Cardiac muscle cell (in vitro differentiated cells and primary cell): ENCODE measurements at regions not wholly inside any gene's neighbourhood (a gene's known extent, or its start where the extent isn't known, plus 50 kb on each side); places are given as distances from the start of the nearest gene placed in this dataset.

ENCODE experiments used
- DNase-seq, 2 donors: peaks; one replicate each; pipeline versions ENCODE4 v3.0.0 to v3.0.0-alpha.2; 2010 to 2017; ENCODE audit warnings: low read depth in 1 of 2, low spot score in 1 of 2
- H3K27ac ChIP-seq: fragments of 200-600 bp; sonication (generic); 2 replicates; pipeline ENCODE4 v1.5.1; 2016
- H3K27me3 ChIP-seq: fragments of 200-600 bp; sonication (generic); 2 replicates; pipeline ENCODE4 v1.6.0; 2016; ENCODE audit warnings: control low read depth
- H3K36me3 ChIP-seq: fragments of 200-600 bp; sonication (generic); 2 replicates; pipeline ENCODE4 v1.5.1; 2016; ENCODE audit warnings: control low read depth
- H3K4me1 ChIP-seq: fragments of 200-600 bp; sonication (generic); 2 replicates; pipeline ENCODE4 v1.8.1; 2017; ENCODE audit warnings: low read depth, mild to moderate bottlenecking, mixed run types
- H3K4me3 ChIP-seq: fragments of 200-600 bp; sonication (generic); 2 replicates; pipeline ENCODE4 v1.5.1; 2016; ENCODE audit warnings: mild to moderate bottlenecking
- H3K9me3 ChIP-seq: fragments of 200-600 bp; sonication (generic); 2 replicates; pipeline ENCODE4 v1.5.1; 2017; ENCODE audit warnings: low read depth, mild to moderate bottlenecking, control low read depth
- CTCF ChIP-seq: IDR thresholded peaks from 2 replicates; pipeline ENCODE4 v1.5.1; 2012; ENCODE audit warnings: low read depth, mild to moderate bottlenecking, low read length

GRCh38 chr10:131573707-131574106, 262.2 kb upstream of the TCERG1L start:
- Histone ChIP-seq H3K36me3 (no peaks in the 10 kb centered on the region), H3K27me3 (no peaks in the 10 kb centered on the region), H3K4me1 (no peaks in the 10 kb centered on the region), H3K27ac (no peak overlapping the region), H3K4me3 (no peak overlapping the region), H3K9me3 (no peaks in the 10 kb centered on the region)
- DNase-seq: no peak
- TF ChIP-seq CTCF: no peak

- H3K27me3 ChIP-seq: no peaks in the 10 kb centered on the region
- H3K4me3 ChIP-seq: no peak overlapping the region
- no peak for DNase-seq
Measured at GRCh38 chr10:131574363-131574706, 262.8 kb upstream of the TCERG1L start.

GRCh38 chr10:131574707-131575430, 263.3 kb upstream of the TCERG1L start:
- Histone ChIP-seq H3K36me3 (no peaks in the 10 kb centered on the region), H3K4me3 (no peak overlapping the region), H3K27ac (no peak overlapping the region), H3K9me3 (no peaks in the 10 kb centered on the region), H3K27me3 (no peaks in the 10 kb centered on the region), H3K4me1 (no peaks in the 10 kb centered on the region)
- no peak for TF ChIP-seq CTCF
- DNase-seq: no peak

More at GRCh38 chr10:131574363-131574706, 262.8 kb upstream of the TCERG1L start:
- no peak for TF ChIP-seq CTCF
- H3K36me3 ChIP-seq: no peaks in the 10 kb centered on the region
- H3K9me3 ChIP-seq: no peaks in the 10 kb centered on the region
- H3K4me1 ChIP-seq: no peaks in the 10 kb centered on the region
- no peak overlapping the region for H3K27ac ChIP-seq

GRCh38 chr10:131575877-131576276, 264.4 kb upstream of the TCERG1L start:
- Histone ChIP-seq H3K4me1 (no peaks in the 10 kb centered on the region), H3K36me3 (no peaks in the 10 kb centered on the region), H3K27ac (no peak overlapping the region), H3K9me3 (no peaks in the 10 kb centered on the region), H3K4me3 (no peak overlapping the region), H3K27me3 (no peaks in the 10 kb centered on the region)
- no peak for TF ChIP-seq CTCF
- no peak for DNase-seq

- Histone ChIP-seq H3K27me3 (no peaks in the 10 kb centered on the region), H3K9me3 (no peaks in the 10 kb centered on the region), H3K4me1 (no peaks in the 10 kb centered on the region), H3K27ac (no peak overlapping the region), H3K36me3 (no peaks in the 10 kb centered on the region), H3K4me3 (no peak overlapping the region)
- no peak for TF ChIP-seq CTCF
- no peak for DNase-seq
Measured at GRCh38 chr10:131576341-131577177, 265.0 kb upstream of the TCERG1L start.
